PC-9 (cell line): ENCODE measurements at regions not wholly inside any gene's neighbourhood (a gene's known extent, or its start where the extent isn't known, plus 50 kb on each side); places are given as distances from the start of the nearest gene placed in this dataset.

ENCODE experiments used
- CTCF ChIP-seq: fragments of 200-600 bp; sonication (generic); conservative IDR thresholded peaks from 2 replicates; pipeline ENCODE4 v1.6.1; 2017; ENCODE audit warnings: mixed run types, antibody characterized with exemption, mild to moderate bottlenecking, moderate library complexity
- EZH2 ChIP-seq: fragments of 200-600 bp; sonication (generic); IDR thresholded peaks from 2 replicates; pipeline ENCODE4 v1.8.0; 2017; ENCODE audit warnings: antibody characterized with exemption, low read depth

DNA sequence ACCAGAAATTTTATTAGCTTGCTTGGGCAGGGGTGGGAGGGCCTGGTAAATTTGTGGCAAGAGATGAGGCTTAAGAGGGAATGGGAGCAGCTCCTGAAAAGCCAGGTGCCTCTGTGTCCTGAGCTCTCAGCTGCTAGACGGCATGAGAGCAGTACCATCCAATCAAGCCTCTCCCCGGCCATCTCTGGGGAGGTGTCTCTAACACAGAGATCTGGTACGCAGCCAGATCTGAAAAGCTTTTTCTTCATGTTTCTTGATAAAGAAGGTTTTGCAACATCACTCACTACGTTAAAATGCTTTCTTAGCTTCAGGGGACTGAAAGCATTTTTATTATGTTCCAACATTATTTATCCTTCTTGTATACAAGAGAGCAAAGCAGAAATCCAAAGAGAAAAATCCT lies 488.2 kb downstream of the RBFOX1 start:
- TF ChIP-seq CTCF: no peak
- no peak for TF ChIP-seq EZH2
